GM21529 (cell line): ENCODE measurements at regions not wholly inside any gene's neighbourhood (a gene's known extent, or its start where the extent isn't known, plus 50 kb on each side); places are given as distances from the start of the nearest gene placed in this dataset.
"Not testable (repeated sequence)": the region's sequence is repeated elsewhere in the genome, so short reads cannot be mapped to it uniquely, and the experiment has no call there.

ENCODE experiments used
- ATAC-seq: cut with Tn5 transposase; IDR thresholded peaks from one replicate; pipeline ENCODE4 v1.9.1; 2021; ENCODE audit not compliant: unreplicated experiment

GRCh38 chr2:89280536-89280935 lies 589.1 kb downstream of the RPIA start:
- ATAC-seq: not testable (repeated sequence)

- ATAC-seq: not testable (repeated sequence)
Observed at GRCh38 chr2:89286448-89287080, 595.1 kb downstream of the RPIA start.

- ATAC-seq: not testable (repeated sequence)
Observed at GRCh38 chr2:89287084-89287483, 595.6 kb downstream of the RPIA start.

- not testable (repeated sequence) for ATAC-seq
Observed at GRCh38 chr2:89291717-89292298, 600.3 kb downstream of the RPIA start.

GRCh38 chr2:89293399-89293798 lies 601.9 kb downstream of the RPIA start:
- not testable (repeated sequence) for ATAC-seq

DNA sequence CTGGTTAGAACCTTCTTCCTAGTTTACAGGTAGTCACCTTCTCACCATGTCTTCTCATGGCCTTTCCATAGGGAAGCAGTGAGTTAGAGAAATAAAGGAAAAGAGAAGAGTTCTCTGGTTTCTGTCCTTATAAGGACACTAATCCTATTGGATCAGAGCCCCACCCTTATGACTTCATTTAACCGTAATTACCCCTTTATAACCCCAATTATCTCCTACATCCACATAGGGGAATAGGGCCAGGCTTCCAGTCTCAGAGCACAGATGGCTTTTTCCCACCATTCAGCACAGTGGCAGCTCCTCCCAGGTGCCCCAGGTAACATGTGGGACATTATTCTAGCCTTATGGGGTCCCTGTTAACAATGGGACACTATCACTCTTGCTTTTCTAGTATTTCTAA lies 602.9 kb downstream of the RPIA start:
- ATAC-seq: not testable (repeated sequence)

- ATAC-seq: not testable (repeated sequence)
Observed at GRCh38 chr2:89296820-89297398, 605.4 kb downstream of the RPIA start.

- ATAC-seq: peak; percentile 81
Observed at GRCh38 chr2:89299196-89299595, 607.7 kb downstream of the RPIA start.

GRCh38 chr2:89305623-89306022 lies 614.1 kb downstream of the RPIA start:
- not testable (repeated sequence) for ATAC-seq

DNA sequence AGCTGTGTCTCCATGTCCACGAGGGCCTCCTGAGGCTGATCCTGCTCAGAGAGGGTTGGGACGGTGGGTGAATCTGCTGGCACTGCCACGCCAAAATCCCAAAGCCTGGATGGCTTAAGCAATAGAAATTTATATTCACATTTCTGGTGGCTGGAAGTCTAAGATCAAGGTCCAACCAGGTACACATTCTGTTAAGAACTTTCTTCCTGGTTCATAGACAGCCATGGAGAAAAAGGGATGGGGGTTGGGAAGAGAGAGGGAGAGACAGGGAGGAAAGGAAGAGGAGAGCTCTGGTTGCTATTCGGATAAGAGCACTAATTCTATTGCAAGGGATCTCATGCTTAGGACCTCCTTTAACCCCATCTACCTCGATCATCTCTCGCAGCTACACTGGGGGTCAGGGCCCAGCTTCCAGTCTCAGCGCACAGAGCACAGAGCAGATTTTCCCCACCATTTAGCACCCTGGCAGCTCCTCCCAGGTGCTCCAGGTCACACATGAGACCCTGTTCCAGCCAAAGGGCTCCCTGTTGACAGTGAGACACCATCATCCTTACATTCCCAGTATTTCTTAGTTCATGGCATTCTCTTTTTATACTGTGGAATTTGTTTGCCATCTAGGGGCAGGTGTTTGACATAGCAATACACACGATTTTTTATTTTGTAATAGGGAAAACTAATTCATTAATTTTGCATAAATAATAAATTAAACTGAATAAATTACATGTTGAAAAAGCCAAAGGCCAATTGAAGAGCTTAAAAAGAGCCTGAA lies 615.6 kb downstream of the RPIA start:
- ATAC-seq: not testable (repeated sequence)

- not testable (repeated sequence) for ATAC-seq
Observed at GRCh38 chr2:89318990-89319389, 627.5 kb downstream of the RPIA start.

GRCh38 chr2:89325894-89326293 lies 634.4 kb downstream of the RPIA start:
- ATAC-seq: not testable (repeated sequence)

DNA sequence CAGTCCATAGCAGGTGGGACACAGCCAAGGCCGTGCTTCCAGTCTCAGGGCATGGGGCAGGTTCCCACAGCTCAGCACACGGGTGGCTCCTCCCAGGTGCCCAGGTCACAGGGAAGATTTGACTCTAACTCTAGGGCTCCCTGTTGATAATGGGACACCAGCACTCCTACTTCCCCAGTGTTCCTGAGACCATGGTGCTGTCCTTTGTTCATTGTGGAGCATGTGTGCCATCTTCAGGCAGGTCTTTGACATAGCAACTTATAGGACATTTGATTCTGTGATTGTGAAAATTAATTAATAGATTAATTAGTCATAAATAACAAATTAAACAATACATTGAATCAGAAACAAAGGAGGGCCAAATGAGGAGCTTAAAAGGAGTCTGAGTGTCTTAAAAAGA lies 635.0 kb downstream of the RPIA start:
- not testable (repeated sequence) for ATAC-seq

GRCh38 chr2:89328790-89329189 lies 637.3 kb downstream of the RPIA start:
- ATAC-seq: not testable (repeated sequence)
